Body of pancreas (tissue), 4 donors: ENCODE measurements at regions not wholly inside any gene's neighbourhood (a gene's known extent, or its start where the extent isn't known, plus 50 kb on each side); places are given as distances from the start of the nearest gene placed in this dataset.

Experiments used
- ATAC-seq: fragments of 150-250 bp; one replicate; pipeline ENCODE4 v1.9.1; 2016
- DNase-seq, 4 donors: peaks; one replicate each; pipeline ENCODE4 v3.0.0-alpha.2; 2019
- H3K27ac ChIP-seq, 4 donors: fragments of 200-600 bp; sonication (generic); 1 replicate in 3 of 4; 2 replicates in 1 of 4; pipeline versions ENCODE4 v1.5.1 to v1.6.1; 2016 to 2019; ENCODE audit warnings: mild to moderate bottlenecking in 1 of 4, mixed read lengths in 1 of 4, moderate library complexity in 1 of 4
- H3K27me3 ChIP-seq, 2 donors: fragments of 200-600 bp; sonication (generic); one replicate each; pipeline ENCODE4 v1.6.0; 2016; ENCODE audit warnings: mild to moderate bottlenecking in 1 of 2
- H3K36me3 ChIP-seq, 2 donors: fragments of 200-600 bp; sonication (generic); replicated peaks in 1 of 2; 2 replicates each; pipeline ENCODE4 v1.5.1; 2016; ENCODE audit warnings: low read depth in 2 of 2; ENCODE audit not compliant: insufficient read depth in 1 of 2
- H3K4me1 ChIP-seq: fragments of 200-600 bp; sonication (generic); one replicate; pipeline ENCODE4 v1.6.0; 2016
- H3K4me3 ChIP-seq, 2 donors: fragments of 200-600 bp; sonication (generic); 1 replicate in 1 of 2; 2 replicates in 1 of 2; pipeline ENCODE4 v1.5.1; 2016 to 2019
- H3K9me3 ChIP-seq, 3 donors: fragments of 200-600 bp; sonication (generic); 1 replicate in 2 of 3; 2 replicates in 1 of 3; pipeline ENCODE4 v1.5.1; 2016
- CTCF ChIP-seq, 7 experiments: fragments of 450-650 bp in 4 of 7; fragments of 200-600 bp in 3 of 7; sonication (generic) in 3 of 7; IDR thresholded peaks; one replicate each; pipeline ENCODE4 v1.5.1; 2016 to 2019; ENCODE audit warnings: antibody characterized with exemption in 7 of 7
- POLR2A ChIP-seq, 3 donors: fragments of 450-650 bp; IDR thresholded peaks; one replicate each; pipeline ENCODE4 v1.6.1; 2016; ENCODE audit warnings: antibody characterized with exemption in 3 of 3, mild to moderate bottlenecking in 2 of 3
- WGBS, 2 donors: methylation state at CpG; one replicate each; pipeline ENCODE4 v1.1.5; 2017; 5-methylcytosine and 5-hydroxymethylcytosine counted together
- intact Hi-C: fragments of 100-400 bp; cut with DNase I; formaldehyde crosslinking; loops from one replicate; pipeline ENCODE4 v1.15.1; 2023

GRCh38 chr4:65167719-65168118 lies 502.6 kb downstream of the EPHA5 start:
- Histone ChIP-seq H3K27ac (no peak overlapping the region), H3K36me3 (no peaks in the 10 kb centered on the region), H3K9me3 (no peaks in the 10 kb centered on the region), H3K4me3 (no peak overlapping the region), H3K27me3 (no peaks in the 10 kb centered on the region), H3K4me1 (no peaks in the 10 kb centered on the region)
- ATAC-seq (no peak), DNase-seq (no peak)
- TF ChIP-seq POLR2A (IDR thresholded peaks at IDR 0.05): no peak
- no peak for TF ChIP-seq CTCF (IDR thresholded peaks at IDR 0.05)
- WGBS, 2 donors: 70% methylated on average over 3 of the region's 3 CpGs
- intact Hi-C loops: no loop called here

- no peak for TF ChIP-seq POLR2A (IDR thresholded peaks at IDR 0.05)
- no peak for TF ChIP-seq CTCF (IDR thresholded peaks at IDR 0.05)
- ATAC-seq (no peak), DNase-seq (no peak)
- Histone ChIP-seq H3K27ac (no peak overlapping the region), H3K36me3 (no peaks in the 10 kb centered on the region), H3K4me3 (no peak overlapping the region), H3K4me1 (no peaks in the 10 kb centered on the region), H3K27me3 (no peaks in the 10 kb centered on the region), H3K9me3 (no peaks in the 10 kb centered on the region)
- intact Hi-C loops: no loop called here
Measured at GRCh38 chr4:65152205-65152604, 518.1 kb downstream of the EPHA5 start.

GRCh38 chr4:65139998-65140397 lies 530.3 kb downstream of the EPHA5 start:
- WGBS, 2 donors: 81 to 95% methylated on average over 1 of the region's 1 CpG
- intact Hi-C loops: no loop called here
- no peak for ATAC-seq
- no peaks in the 10 kb centered on the region for H3K27me3 ChIP-seq
- TF ChIP-seq POLR2A (IDR thresholded peaks at IDR 0.05) (no peak), CTCF (IDR thresholded peaks at IDR 0.05) (no peak)
- no peaks in the 10 kb centered on the region for H3K4me1 ChIP-seq
- H3K36me3 ChIP-seq: no peaks in the 10 kb centered on the region
- H3K4me3 ChIP-seq: no peak overlapping the region
- no peak for DNase-seq
- H3K27ac ChIP-seq: no peak overlapping the region
- peaks cover 0 to 7% (median 0%) of the 10 kb centered on the region in 3 donors for H3K9me3 ChIP-seq

GRCh38 chr4:65126200-65126599 lies 544.1 kb downstream of the EPHA5 start:
- TF ChIP-seq POLR2A (IDR thresholded peaks at IDR 0.05): no peak
- no peak for TF ChIP-seq CTCF (IDR thresholded peaks at IDR 0.05)
- no peak overlapping the region for H3K27ac ChIP-seq
- no peaks in the 10 kb centered on the region for H3K36me3 ChIP-seq
- intact Hi-C loops: no loop called here
- DNase-seq: no peak
- no peak for ATAC-seq
- no peaks in the 10 kb centered on the region for H3K4me1 ChIP-seq
- no peak overlapping the region for H3K4me3 ChIP-seq
- 71 to 73% methylated on average over 2 of the region's 2 CpGs for WGBS, 2 donors
- no peaks in the 10 kb centered on the region for H3K27me3 ChIP-seq
- H3K9me3 ChIP-seq: no peaks in the 10 kb centered on the region

GRCh38 chr4:65120287-65120686 lies 550.0 kb downstream of the EPHA5 start:
- Histone ChIP-seq H3K4me3 (no peak overlapping the region), H3K36me3 (no peaks in the 10 kb centered on the region), H3K9me3 (no peaks in the 10 kb centered on the region), H3K27me3 (no peaks in the 10 kb centered on the region), H3K4me1 (no peaks in the 10 kb centered on the region), H3K27ac (no peak overlapping the region)
- no peak for ATAC-seq
- 15 to 19% methylated on average over 1 of the region's 1 CpG for WGBS, 2 donors
- no peak for TF ChIP-seq CTCF (IDR thresholded peaks at IDR 0.05)
- no peak for TF ChIP-seq POLR2A (IDR thresholded peaks at IDR 0.05)
- DNase-seq: no peak
- intact Hi-C loops: no loop called here
